NK-92 (cell line): ENCODE measurements at regions not wholly inside any gene's neighbourhood (a gene's known extent, or its start where the extent isn't known, plus 50 kb on each side); places are given as distances from the start of the nearest gene placed in this dataset.
"Not testable (repeated sequence)": the region's sequence is repeated elsewhere in the genome, so short reads cannot be mapped to it uniquely, and the experiment has no call there.

Experiments used
- DNase-seq: peaks from one replicate; lab custom pipeline; 2025; ENCODE audit not compliant: unreplicated experiment; lab: John Stamatoyannopoulos, UW

DNA sequence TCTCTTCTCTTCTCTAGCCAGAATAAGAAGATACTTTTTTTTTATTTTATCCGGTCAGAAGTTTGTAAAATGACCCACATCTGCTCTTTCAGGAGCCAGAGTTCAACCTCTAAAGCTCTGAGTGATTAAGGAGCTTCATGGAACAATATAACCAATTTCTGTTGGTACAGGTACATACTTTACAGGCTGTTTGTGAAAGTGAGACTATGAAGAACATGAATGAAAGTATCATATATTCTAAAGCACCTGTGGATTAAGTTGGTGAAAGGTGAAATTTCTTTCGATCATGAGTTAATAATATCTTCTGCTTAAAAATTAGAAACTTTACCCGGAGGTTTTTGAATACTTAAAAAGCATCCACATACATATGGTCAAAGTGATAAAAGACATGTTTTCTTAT is 65.2 kb downstream of the DMRT2 start:
- DNase-seq = no peak

DNA sequence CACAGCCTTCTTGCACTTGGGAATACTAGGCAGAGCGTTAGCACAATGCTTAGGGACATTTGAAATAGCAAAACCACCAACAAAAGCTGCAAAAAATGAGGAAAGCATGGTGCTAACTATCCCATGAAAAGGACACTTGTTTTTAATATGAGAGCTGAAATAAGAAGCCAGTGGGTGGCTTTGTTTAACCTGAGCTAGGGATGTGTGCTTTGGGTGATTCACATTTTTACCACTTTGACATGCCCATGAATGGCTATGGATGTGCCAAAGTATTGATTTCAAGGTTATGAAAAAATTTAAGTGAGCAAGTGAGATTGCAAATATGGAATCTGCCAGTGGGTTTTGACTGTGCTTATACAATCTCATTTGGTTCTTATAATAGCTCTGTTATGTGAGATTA is 67.3 kb downstream of the DMRT2 start:
- no peak for DNase-seq

DNA sequence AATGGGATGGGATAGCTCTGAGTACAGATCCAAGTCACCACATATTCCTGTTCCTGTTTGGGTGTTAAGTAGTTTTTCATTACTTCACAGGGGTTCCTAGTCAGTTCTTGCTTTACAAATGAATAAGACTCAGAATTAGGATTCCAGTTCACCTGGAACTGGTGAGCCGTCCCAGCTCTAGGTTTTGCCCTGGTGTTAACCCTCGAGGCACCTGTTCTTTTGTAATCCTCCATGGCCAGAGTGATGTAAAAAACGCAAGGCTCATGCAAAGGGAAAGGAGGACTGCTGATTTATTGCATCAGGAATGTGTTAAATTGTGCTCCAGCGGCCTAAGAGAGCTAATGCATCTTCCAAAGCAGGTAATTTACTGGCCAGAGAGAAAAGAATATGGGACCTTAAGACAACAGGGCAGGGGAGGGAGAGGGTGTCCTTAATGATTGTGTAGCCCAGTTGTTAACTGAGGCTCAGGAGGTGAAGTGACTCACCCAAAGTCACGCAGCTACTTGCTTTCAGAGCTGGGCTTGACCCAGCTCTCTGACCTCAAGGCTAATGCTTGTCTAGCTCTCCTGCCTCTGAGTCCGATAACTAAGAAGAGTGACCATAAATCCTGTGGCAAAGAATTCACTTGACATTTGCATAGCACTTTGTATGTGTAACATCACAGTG is 70.5 kb downstream of the DMRT2 start:
- DNase-seq = no peak

DNA sequence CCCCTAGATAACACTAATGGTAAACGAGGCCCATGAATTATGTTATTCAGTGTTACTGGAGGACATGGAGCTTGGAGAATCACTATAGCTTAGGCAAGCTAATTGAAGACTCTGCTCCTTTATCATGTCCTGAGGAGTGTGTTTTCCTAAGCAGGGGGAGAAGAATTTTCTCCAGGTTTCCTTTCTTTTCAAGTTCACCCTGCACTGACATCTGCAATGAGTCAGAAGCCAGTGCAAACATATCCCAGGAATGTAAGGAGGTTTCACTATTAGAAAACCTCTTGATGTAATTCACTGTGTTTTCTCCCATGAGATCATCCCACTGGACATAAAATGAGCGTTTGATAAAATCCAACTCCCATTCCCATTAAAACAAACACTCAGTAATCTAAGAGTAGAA is 75.6 kb downstream of the DMRT2 start:
- no peak for DNase-seq

DNA sequence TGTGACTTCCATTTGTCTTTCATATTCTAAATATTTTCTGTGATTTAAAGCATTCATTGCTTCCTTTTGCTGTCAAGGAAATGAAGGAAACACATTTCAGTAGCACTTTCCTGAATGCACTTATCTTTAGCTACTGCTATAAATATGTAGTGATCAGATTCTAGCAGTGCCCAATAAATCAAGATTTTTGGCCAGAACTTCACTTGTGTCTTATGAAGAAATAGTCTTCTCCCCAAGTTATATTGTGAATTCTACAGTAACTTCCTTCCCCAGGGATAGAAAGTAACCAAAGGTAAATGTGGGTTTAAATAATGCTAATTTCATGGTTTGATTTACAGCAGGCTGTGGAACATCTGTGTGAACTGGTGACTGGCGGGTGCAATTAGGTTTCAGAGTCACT is 77.9 kb downstream of the DMRT2 start:
- DNase-seq = no peak

DNA sequence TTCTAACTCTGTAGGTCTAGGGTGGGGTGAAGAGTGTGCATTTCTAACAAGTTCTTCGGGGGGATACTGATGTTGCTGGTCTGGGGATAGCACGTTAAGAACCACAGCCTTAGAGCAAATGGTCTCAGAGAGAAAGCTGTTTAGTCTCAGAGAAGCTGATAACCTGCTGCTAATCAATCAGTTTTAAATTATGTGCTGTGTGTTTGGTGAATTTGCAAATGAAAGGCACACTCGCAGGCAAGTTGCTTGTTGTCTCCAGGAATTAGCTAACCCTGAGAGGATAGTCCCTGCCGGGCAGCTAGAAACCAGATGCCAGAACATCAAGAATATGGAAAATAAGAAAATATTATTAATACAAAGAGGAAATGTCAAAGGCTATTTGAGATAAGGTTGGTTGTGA is 79.2 kb downstream of the DMRT2 start:
- DNase-seq = no peak

DNA sequence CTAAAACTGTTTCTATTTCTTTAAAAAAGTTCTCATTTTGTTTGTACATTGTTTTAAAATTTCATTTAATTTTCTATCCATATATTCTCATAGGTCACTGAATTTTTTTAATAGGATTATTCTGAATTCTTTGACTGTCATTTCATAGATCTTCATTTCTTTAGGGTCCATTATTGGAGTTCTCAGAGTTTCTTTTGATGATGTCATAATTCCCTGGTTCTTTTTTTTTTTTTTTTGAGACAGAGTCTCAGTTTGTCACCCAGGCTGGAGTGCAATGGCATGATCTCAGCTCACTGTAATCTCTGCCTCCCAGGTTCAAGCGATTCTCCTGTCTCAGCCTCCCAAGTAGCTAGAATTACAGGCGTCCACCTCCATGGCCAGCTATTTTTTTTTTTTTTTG is 89.9 kb downstream of the DMRT2 start:
- no peak for DNase-seq

DNA sequence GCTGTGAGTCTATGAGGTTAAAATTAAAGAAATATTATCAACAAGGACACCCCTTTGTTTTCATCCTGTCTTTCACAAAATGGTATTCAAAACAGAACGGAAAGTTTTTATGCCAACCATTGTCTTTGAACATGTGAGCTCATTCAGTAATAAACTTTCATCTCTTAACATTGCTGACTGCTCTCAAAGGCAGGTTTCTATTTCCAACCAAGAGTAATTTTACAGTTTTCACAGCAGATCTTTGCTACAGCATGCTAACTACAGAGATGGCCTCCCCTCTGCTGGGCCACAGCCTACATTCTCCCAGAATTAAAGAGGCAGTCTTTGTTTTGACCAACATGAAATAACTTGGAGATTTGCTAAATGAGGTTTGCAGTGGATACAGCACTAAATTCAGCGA is 101.5 kb downstream of the DMRT2 start:
- no peak for DNase-seq

DNA sequence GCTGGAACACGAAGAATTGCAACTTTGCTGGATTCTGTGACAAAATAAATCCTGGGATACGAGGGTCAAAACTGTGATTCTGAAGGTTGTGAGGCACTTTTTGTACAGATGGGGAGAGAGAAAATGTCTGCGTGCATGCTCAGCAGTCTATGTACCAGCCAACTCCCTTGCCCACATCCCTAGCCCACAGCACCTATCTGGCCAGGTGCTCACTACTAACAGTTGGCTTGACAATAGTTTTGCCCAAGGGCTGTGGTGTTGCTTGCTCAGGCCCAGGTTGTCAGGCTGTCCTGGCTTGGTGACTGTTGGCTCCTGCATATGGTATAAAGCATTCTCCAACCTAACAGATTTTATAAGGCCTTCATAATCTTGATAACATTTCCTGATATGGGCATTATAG is 102.0 kb downstream of the DMRT2 start:
- DNase-seq = no peak

DNA sequence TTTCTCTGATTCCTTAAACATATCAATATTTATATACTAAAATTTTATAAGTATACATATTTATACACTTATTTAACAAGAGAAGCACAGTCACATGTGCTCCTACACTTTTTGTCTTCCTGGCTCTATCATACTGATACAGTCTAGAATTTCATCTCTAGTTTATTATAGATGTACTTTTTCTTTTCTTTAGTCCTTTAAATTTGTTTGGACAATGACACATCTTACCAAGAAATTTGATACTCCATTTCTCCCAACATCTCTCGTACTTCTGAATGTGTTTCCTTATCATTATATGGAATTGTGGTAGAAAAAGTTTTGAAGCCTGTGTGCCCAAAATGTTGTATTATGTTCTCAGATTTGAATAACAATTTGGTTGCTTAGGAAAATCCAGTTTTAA is 104.6 kb downstream of the DMRT2 start:
- DNase-seq = no peak

DNA sequence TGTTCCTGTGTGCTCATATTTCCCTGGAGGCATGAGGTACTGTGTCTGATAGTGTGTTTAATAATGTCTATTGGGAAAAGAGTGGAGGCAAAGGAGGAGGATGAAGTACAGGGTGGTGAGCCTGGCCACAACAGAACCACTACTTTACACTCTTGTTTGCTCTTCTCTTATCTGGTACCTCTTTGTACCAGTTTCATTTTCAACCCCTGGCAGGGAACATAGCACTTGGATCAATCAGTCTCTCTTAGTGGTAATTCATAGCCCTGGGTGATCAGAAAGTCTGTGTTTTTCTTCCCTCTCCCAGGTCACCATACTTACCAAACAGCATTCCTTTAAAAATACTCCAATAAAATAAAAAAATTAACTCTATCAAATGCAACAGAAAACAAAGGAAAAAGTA is 105.4 kb downstream of the DMRT2 start:
- no peak for DNase-seq

DNA sequence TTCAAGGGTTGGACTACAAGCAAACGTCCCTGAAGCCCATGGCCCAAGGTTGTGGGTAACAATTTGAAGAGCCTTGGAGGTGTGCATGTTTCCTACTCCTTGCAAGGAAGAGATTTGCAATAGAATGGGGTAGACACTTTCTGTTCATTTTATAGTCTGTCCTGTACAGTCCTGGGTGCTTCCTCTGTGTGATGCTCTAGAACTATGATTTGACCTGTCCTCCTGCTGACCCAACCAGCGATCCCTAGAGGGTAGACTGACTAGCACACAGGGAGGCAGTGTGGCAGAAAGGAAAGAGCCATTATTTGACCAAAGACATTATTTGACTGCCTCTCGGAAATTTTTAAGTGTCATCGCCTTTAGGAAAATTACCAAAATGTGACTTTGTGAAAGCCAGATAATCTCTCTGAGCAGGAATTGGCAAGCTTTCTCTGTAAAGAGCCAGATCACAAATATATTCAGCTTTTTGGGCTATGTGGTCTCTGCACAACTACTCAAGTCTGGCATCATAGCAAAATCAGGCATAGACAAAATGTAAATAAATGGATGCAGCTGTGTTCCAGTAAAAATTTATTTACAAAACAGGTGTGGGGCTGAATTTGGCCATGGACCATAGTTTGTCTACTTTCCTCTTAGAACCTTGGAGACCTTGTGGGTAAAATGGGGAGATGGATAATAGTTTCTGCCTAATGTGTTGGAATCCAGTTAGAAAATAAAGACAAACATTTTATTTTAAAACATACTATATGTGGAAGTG is 106.8 kb downstream of the DMRT2 start:
- DNase-seq = no peak

DNA sequence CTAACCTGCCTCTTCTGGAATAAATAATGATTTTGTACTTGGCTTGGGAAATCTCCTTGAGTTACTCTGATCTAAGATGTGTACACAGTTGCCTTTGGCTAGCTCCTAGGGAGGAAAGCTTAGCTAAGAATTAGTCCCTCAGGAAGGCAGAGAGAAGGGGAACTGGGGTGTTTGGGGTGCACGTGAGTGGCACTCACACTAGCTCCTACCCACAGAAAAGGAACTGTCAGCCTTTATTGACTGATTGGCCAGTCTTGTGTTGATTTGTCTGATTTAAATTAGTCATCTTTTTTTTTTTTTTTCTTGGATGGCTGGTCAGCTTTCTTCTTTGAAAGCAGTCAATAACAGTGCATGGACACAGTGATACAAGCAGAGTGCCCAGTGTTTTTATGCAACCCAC is 107.7 kb downstream of the DMRT2 start:
- DNase-seq = no peak

DNA sequence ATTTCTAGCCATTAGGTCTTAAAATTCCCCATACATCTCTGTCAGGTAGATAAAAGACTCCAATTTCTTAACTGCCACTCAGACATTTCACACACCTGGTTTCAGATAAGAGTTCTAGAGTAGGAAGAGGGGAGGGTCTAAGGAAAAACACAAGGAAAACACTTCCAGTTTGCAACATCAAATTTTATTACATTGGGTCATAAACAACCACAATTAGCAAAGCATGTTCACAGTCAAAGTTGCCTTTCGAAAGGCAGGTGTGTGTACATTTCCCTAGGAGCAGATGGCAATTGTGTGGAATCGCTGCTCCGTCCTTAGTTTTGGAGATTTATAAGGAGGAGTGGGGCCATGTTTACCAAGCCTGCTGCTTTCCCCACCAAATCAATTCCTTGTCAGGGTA is 120.8 kb downstream of the DMRT2 start:
- no peak for DNase-seq

DNA sequence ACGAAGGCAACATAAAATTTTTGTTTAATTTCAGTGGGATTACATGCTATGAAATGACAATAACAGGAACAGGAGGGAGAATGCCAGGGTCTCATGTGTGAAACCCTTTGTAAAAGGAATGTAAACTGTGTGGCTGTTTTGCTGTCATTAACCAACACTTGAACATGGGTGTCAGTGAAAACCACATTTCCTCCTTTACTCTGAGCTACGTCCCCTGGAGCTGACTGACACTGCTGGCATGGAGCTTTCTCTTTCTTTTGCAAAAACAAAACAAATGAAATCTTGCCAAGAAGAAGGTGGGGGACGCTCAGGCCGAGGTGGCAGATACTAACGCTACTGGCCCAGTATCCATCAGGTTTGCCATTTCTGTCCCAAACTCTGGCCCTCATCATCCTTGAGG is 121.4 kb downstream of the DMRT2 start:
- no peak for DNase-seq

DNA sequence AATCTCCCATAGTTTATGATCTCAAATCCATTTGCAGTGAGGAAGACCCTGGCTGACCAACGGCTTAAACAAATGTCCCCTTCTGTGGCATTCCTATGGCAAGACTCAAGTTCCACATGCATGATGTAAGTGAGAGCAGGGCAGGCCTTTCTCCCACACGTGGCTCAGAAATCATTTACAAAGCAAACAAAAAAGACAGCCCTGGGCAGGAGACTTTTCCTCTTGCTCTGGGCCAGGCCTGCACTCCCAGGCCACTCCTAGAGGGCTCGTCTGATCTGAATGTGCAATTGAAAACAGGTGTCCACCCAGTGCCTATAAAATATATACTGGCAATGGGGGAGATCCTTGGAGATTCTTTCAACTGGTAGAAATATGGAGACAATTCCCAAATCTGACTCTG is 123.1 kb downstream of the DMRT2 start:
- DNase-seq = no peak

DNA sequence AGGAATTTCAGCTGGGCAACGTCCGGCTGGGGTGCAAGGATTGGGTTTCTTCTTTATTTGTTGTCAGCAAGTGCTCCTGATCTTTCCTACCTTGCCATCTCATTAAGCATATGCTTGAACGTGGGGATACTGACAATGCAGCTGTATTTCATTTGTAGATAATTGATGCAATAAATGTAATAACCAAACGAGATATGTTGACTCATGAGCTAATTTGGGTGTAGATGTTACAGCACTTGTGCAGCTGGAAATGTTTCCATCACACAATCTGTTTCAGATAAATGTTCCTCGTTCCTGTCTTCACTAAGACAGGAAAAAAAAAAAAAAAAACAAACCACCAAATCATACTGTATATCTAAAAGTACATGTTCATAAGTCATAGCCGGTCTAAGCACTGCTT is 123.8 kb downstream of the DMRT2 start:
- DNase-seq = no peak

DNA sequence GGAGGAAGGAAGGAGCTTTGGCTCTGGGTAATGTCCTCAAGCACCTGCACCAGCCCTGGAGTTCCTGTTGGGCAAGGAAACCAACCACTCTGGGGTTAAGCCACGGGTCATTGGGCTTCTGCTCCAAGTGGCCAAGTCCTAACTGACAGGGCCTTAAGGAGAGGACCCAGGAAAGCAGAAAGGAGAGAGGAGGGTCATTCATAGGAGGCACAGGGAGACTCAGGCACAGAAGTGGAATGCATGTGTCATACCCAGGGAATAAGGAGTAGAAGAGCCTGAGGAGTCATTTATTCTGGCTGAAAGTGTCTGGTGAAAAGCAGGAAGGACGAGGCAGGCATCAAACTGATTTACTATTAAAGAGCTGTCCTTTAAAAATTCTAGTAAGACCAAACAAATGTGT is 129.2 kb downstream of the DMRT2 start:
- DNase-seq = no peak

DNA sequence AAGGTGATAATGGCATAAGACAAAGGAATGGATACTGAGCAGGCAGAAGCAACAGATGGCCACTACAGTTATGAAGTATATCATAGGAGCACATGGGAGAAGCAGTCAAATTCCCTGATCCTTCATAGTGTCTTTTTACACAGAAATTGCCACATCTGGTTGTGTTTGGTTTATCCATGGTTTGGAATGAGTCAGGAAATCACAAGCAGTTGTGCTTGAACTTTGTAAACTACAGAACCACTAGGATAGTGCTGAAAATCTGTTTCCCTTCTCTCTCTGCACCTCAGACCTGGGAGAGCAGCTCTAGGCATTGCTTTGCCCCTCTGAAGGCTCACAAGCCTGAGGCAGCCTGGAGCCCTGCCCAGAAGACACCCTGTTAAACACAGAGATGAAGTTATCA is 134.0 kb downstream of the DMRT2 start:
- no peak for DNase-seq

DNA sequence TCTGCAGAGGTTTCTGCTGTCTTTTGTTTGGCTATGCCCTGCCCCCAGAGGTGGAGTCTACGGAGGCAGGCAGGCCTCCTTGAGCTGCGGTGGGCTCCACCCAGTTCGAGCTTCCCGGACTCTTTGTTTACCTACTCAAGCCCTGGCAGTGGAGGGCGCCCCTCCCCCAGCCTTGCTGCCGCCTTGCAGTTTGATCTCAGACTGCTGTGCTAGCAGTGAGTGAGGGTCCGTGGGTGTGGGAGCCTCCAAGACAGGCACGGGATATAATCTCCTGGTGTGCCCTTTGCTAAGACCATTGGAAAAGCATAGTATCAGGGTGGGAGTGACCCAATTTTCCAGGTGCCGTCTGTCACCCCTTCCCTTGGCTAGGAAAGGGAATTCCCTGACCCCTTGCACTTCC is 137.0 kb downstream of the DMRT2 start:
- DNase-seq = not testable (repeated sequence)

DNA sequence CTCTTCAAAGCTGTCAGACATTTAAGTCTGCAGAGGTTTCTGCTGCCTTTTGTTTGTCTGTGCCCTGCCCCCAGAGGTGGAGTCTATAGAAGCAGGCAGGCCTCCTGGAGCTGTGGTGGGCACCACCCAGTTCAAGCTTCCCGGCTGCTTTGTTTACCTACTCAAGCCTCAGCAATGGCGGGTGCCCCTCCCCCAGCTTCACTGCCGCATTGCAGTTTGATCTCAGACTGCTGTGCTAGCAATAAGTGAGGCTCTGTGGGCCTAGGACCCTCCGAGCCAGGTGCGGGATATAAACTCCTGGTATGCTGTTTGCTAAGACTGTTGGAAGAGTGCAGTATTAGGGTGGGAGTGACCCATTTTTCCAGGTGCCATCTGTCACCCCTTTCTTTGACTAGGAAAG is 145.5 kb downstream of the DMRT2 start:
- DNase-seq = not testable (repeated sequence)

DNA sequence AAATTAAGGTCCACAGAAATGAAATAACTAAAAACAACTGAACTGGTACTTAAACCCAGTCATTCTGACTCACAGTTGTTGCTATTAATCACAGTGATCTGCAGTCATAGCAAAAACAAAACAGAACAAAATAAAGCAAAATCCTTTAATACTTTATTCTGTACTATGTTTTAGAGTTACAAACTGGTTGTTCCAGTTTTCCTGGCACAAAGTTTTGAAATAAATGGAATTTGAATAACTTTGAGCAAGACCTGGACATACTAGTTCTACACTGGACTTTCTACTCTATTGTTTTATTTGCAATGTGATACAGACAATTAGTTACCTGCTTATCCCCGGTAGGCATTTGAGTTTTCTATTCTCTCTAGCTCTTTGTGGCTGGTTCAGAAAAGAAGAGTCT is 147.9 kb downstream of the DMRT2 start:
- DNase-seq = no peak

DNA sequence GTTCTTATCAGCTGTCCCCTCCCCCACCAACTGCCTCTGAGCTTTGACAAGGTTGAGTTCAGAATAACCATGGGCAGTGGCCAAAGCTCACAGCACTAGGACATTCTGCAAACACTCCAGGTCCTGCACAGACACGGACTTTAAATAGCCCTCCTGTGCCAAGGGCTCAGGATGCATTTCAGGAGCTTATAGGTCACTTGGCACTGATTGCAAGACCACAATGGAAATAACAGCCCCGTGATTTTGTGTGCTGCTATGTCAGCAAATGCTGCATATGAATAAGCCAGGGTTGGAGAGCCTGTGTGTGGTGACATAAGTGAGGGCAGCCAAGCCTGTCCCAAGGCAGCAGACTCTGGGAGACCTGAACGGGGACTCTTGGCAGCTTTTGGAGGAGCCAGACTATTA is 150.7 kb downstream of the DMRT2 start:
- no peak for DNase-seq
